ENCODE measurements at regions not wholly inside any gene's neighbourhood (a gene's known extent, or its start where the extent isn't known, plus 50 kb on each side); places are given as distances from the start of the nearest gene placed in this dataset.

- TF ChIP-seq, protein P1, sequence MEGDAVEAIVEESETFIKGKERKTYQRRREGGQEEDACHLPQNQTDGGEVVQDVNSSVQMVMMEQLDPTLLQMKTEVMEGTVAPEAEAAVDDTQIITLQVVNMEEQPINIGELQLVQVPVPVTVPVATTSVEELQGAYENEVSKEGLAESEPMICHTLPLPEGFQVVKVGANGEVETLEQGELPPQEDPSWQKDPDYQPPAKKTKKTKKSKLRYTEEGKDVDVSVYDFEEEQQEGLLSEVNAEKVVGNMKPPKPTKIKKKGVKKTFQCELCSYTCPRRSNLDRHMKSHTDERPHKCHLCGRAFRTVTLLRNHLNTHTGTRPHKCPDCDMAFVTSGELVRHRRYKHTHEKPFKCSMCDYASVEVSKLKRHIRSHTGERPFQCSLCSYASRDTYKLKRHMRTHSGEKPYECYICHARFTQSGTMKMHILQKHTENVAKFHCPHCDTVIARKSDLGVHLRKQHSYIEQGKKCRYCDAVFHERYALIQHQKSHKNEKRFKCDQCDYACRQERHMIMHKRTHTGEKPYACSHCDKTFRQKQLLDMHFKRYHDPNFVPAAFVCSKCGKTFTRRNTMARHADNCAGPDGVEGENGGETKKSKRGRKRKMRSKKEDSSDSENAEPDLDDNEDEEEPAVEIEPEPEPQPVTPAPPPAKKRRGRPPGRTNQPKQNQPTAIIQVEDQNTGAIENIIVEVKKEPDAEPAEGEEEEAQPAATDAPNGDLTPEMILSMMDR (IDR thresholded peaks at IDR 0.05), result no peak
- TF ChIP-seq POLR2A (IDR thresholded peaks at IDR 0.05) (no peak), POLR2AphosphoS5 (IDR thresholded peaks at IDR 0.05) (no peak)
Observed at GRCh38 chr3:16052964-16053363, 121.5 kb upstream of the GALNT15 start.

Data from prostate gland (tissue), 2 donors.